AML-193 (cell line): ENCODE measurements at regions not wholly inside any gene's neighbourhood (a gene's known extent, or its start where the extent isn't known, plus 50 kb on each side); places are given as distances from the start of the nearest gene placed in this dataset.
"Not testable (repeated sequence)": the region's sequence is repeated elsewhere in the genome, so short reads cannot be mapped to it uniquely, and the experiment has no call there.

Experiments
- DNase-seq, 2 experiments: peaks; one replicate each; lab custom pipeline; 2025; lab: John Stamatoyannopoulos, UW

GRCh38 chr1:83130886-83131691 lies 867.8 kb downstream of the TTLL7 start:
- DNase-seq: no peak

GRCh38 chr1:83129107-83129506 lies 869.8 kb downstream of the TTLL7 start:
- no peak for DNase-seq

GRCh38 chr1:83125456-83125855 lies 873.5 kb downstream of the TTLL7 start:
- DNase-seq: no peak

- no peak for DNase-seq
These were observed 875.9 kb downstream of the TTLL7 start for GRCh38 chr1:83123019-83123418.

GRCh38 chr1:83118472-83118871 lies 880.5 kb downstream of the TTLL7 start:
- no peak for DNase-seq

- not testable (repeated sequence) for DNase-seq
These were observed 881.9 kb downstream of the TTLL7 start for GRCh38 chr1:83117030-83117429.

GRCh38 chr1:83115785-83116184 lies 883.1 kb downstream of the TTLL7 start:
- no peak for DNase-seq

- DNase-seq: no peak
These were observed 884.6 kb downstream of the TTLL7 start for GRCh38 chr1:83114136-83114834.

- no peak for DNase-seq
These were observed 885.3 kb downstream of the TTLL7 start for GRCh38 chr1:83113652-83114051.

GRCh38 chr1:83112248-83112885 lies 886.6 kb downstream of the TTLL7 start:
- no peak for DNase-seq

- no peak for DNase-seq
These were observed 888.8 kb downstream of the TTLL7 start for GRCh38 chr1:83110156-83110555.

- no peak for DNase-seq
These were observed 889.2 kb downstream of the TTLL7 start for GRCh38 chr1:83109692-83110091.

GRCh38 chr1:83104558-83104957 lies 894.4 kb downstream of the TTLL7 start:
- no peak for DNase-seq

GRCh38 chr1:83103341-83103740 lies 895.6 kb downstream of the TTLL7 start:
- no peak for DNase-seq

GRCh38 chr1:83102630-83103071 lies 896.3 kb downstream of the TTLL7 start:
- DNase-seq: no peak

GRCh38 chr1:83101406-83101805 lies 897.5 kb downstream of the TTLL7 start:
- DNase-seq: no peak

GRCh38 chr1:83100133-83100532 lies 898.8 kb downstream of the TTLL7 start:
- no peak for DNase-seq

- no peak for DNase-seq
These were observed 900.1 kb downstream of the TTLL7 start for GRCh38 chr1:83098791-83099190.

- no peak for DNase-seq
These were observed 900.8 kb downstream of the TTLL7 start for GRCh38 chr1:83098131-83098530.

- no peak for DNase-seq
These were observed 901.2 kb downstream of the TTLL7 start for GRCh38 chr1:83097715-83098114.

- DNase-seq: no peak
These were observed 903.4 kb downstream of the TTLL7 start for GRCh38 chr1:83095570-83095969.

GRCh38 chr1:83090195-83090594 lies 908.7 kb downstream of the TTLL7 start:
- DNase-seq: no peak

- DNase-seq: no peak
These were observed 911.1 kb downstream of the TTLL7 start for GRCh38 chr1:83087851-83088250.
